Loucy (cell line): ENCODE measurements at regions not wholly inside any gene's neighbourhood (a gene's known extent, or its start where the extent isn't known, plus 50 kb on each side); places are given as distances from the start of the nearest gene placed in this dataset.

Source experiments
- H2AFZ ChIP-seq: fragments of 200-600 bp; sonication (generic); 2 replicates; pipeline ENCODE4 v1.6.0; 2016; ENCODE audit warnings: antibody characterized with exemption, mild to moderate bottlenecking, low read length, moderate library complexity
- H3F3A ChIP-seq: fragments of 200-600 bp; 2 replicates; pipeline ENCODE4 v1.6.0; 2016; ENCODE audit warnings: antibody characterized with exemption, low read depth, mild to moderate bottlenecking
- H3K27me3 ChIP-seq: fragments of 200-600 bp; sonication (generic); 2 replicates; pipeline ENCODE4 v1.6.1; 2014; ENCODE audit warnings: low read length, mild to moderate bottlenecking; ENCODE audit not compliant: insufficient read depth, poor library complexity, severe bottlenecking
- H3K36me3 ChIP-seq: fragments of 200-600 bp; sonication (generic); 2 replicates; pipeline ENCODE4 v1.6.1; 2016; ENCODE audit warnings: low read length; ENCODE audit not compliant: insufficient read depth
- H3K4me1 ChIP-seq: fragments of 200-600 bp; sonication (generic); 2 replicates; pipeline ENCODE4 v1.5.1; 2014; ENCODE audit warnings: low read length, mild to moderate bottlenecking; ENCODE audit not compliant: insufficient read depth, poor library complexity, severe bottlenecking
- H3K4me2 ChIP-seq: fragments of 200-600 bp; sonication (generic); 2 replicates; pipeline ENCODE4 v1.6.0; 2014; ENCODE audit warnings: antibody characterized with exemption, low read length, low read depth, mild to moderate bottlenecking; ENCODE audit not compliant: poor library complexity, severe bottlenecking
- H3K4me3 ChIP-seq: fragments of 200-600 bp; sonication (generic); 2 replicates; pipeline ENCODE4 v1.5.1; 2014; ENCODE audit warnings: low read length, mild to moderate bottlenecking, mixed read lengths; ENCODE audit not compliant: poor library complexity, severe bottlenecking
- H3K79me2 ChIP-seq: fragments of 200-600 bp; sonication (generic); 2 replicates; pipeline ENCODE4 v1.6.1; 2014; ENCODE audit warnings: low read length; ENCODE audit not compliant: insufficient read depth
- H3K9ac ChIP-seq: fragments of 200-600 bp; sonication (generic); 2 replicates; pipeline ENCODE4 v1.6.0; 2014; ENCODE audit warnings: mild to moderate bottlenecking, low read depth, low read length, moderate library complexity; ENCODE audit not compliant: poor library complexity, severe bottlenecking
- H3K9me2 ChIP-seq: fragments of 200-600 bp; sonication (generic); replicated peaks from 2 replicates; pipeline ENCODE4 v1.6.1; 2016; ENCODE audit warnings: low read depth, low read length, mixed read lengths
- H3K9me3 ChIP-seq: fragments of 200-600 bp; sonication (generic); 2 replicates; pipeline ENCODE4 v1.6.1; 2014; ENCODE audit warnings: mild to moderate bottlenecking, antibody characterized with exemption, low read length, low read depth; ENCODE audit not compliant: insufficient read depth
- H4K20me1 ChIP-seq: fragments of 200-600 bp; sonication (generic); 2 replicates; pipeline ENCODE4 v1.6.0; 2014; ENCODE audit warnings: antibody characterized with exemption, low read length, mild to moderate bottlenecking; ENCODE audit not compliant: insufficient read depth, poor library complexity, severe bottlenecking
- CTCF ChIP-seq: fragments of 200-600 bp; sonication (generic); conservative IDR thresholded peaks from 2 replicates; pipeline ENCODE4 v1.5.1; 2014; ENCODE audit warnings: mild to moderate bottlenecking, antibody characterized with exemption, low read length
- EZH2phosphoT487 ChIP-seq: fragments of 200-600 bp; IDR thresholded peaks from 2 replicates; pipeline ENCODE4 v1.6.1; 2018; ENCODE audit warnings: antibody characterized with exemption, mild to moderate bottlenecking, moderate library complexity, borderline replicate concordance

- no peak for TF ChIP-seq EZH2phosphoT487
- TF ChIP-seq CTCF: no peak
- H3K9me2 ChIP-seq: no peaks in the 10 kb centered on the region
- H3K4me1 ChIP-seq: no peaks in the 10 kb centered on the region
- no peak overlapping the region for H2AFZ ChIP-seq
- no peaks in the 10 kb centered on the region for H3K36me3 ChIP-seq
- H3K4me3 ChIP-seq: no peak overlapping the region
- no peaks in the 10 kb centered on the region for H4K20me1 ChIP-seq
- H3K79me2 ChIP-seq: no peaks in the 10 kb centered on the region
- H3K9ac ChIP-seq: no peak overlapping the region
- H3F3A ChIP-seq: no peaks in the 10 kb centered on the region
- H3K4me2 ChIP-seq: no peak overlapping the region
- no peaks in the 10 kb centered on the region; the same call in 1 of the 2 replicates for H3K9me3 ChIP-seq
- H3K27me3 ChIP-seq: no peaks in the 10 kb centered on the region
These were observed 244.8 kb upstream of the COPS8 start for GRCh38 chr2:236840857-236841256.

GRCh38 chr2:236841389-236841788, 244.3 kb upstream of the COPS8 start:
- no peaks in the 10 kb centered on the region for H4K20me1 ChIP-seq
- H3K27me3 ChIP-seq: no peaks in the 10 kb centered on the region
- H3K4me2 ChIP-seq: no peak overlapping the region
- H3K36me3 ChIP-seq: no peaks in the 10 kb centered on the region
- TF ChIP-seq EZH2phosphoT487 (no peak), CTCF (no peak)
- H3K9me3 ChIP-seq: no peaks in the 10 kb centered on the region; the same call in 1 of the 2 replicates
- H2AFZ ChIP-seq: no peak overlapping the region
- H3K79me2 ChIP-seq: no peaks in the 10 kb centered on the region
- H3K4me1 ChIP-seq: no peaks in the 10 kb centered on the region
- no peaks in the 10 kb centered on the region for H3K9me2 ChIP-seq
- no peak overlapping the region for H3K9ac ChIP-seq
- H3F3A ChIP-seq: no peaks in the 10 kb centered on the region
- no peak overlapping the region for H3K4me3 ChIP-seq

GRCh38 chr2:236843161-236843968, 242.3 kb upstream of the COPS8 start:
- Histone ChIP-seq H3K9ac (no peak overlapping the region), H3K4me1 (no peaks in the 10 kb centered on the region), H3K4me3 (no peak overlapping the region), H3K9me2 (no peaks in the 10 kb centered on the region), H3K79me2 (no peaks in the 10 kb centered on the region), H4K20me1 (no peaks in the 10 kb centered on the region), H2AFZ (no peak overlapping the region), H3K9me3 (no peaks in the 10 kb centered on the region; the same call in 1 of the 2 replicates), H3K4me2 (no peak overlapping the region), H3F3A (no peaks in the 10 kb centered on the region), H3K36me3 (no peaks in the 10 kb centered on the region), H3K27me3 (no peaks in the 10 kb centered on the region)
- TF ChIP-seq CTCF: no peak
- no peak for TF ChIP-seq EZH2phosphoT487
